ENCODE measurements at regions not wholly inside any gene's neighbourhood (a gene's known extent, or its start where the extent isn't known, plus 50 kb on each side); places are given as distances from the start of the nearest gene placed in this dataset.

- H3K9me3 Mint-ChIP-seq (ENCODE audit: low read depth), result no peaks in the 10 kb centered on the region
- H3K27me3 Mint-ChIP-seq (ENCODE audit: low read depth), result peaks cover 14% of the 10 kb centered on the region
- no peak overlapping the region for H3K27ac Mint-ChIP-seq (ENCODE audit: unreplicated experiment)
- DNase-seq (ENCODE audit: low spot score), result no peak
- no peak for TF ChIP-seq CTCF (IDR thresholded peaks at IDR 0.05)
- H3K4me1 Mint-ChIP-seq (ENCODE audit: low read depth), result no peaks in the 10 kb centered on the region
- no peaks in the 10 kb centered on the region for H3K36me3 Mint-ChIP-seq (ENCODE audit: low read depth)
- H3K4me3 Mint-ChIP-seq (ENCODE audit: unreplicated experiment), result no peak overlapping the region
Measured at GRCh38 chr5:167147879-167148278, 1143.6 kb upstream of the WWC1 start.

- no peaks in the 10 kb centered on the region for H3K4me1 Mint-ChIP-seq (ENCODE audit: low read depth)
- TF ChIP-seq CTCF (IDR thresholded peaks at IDR 0.05), result no peak
- no peaks in the 10 kb centered on the region for H3K9me3 Mint-ChIP-seq (ENCODE audit: low read depth)
- H3K27ac Mint-ChIP-seq (ENCODE audit: unreplicated experiment), result no peak overlapping the region
- H3K36me3 Mint-ChIP-seq (ENCODE audit: low read depth), result no peaks in the 10 kb centered on the region
- DNase-seq (ENCODE audit: low spot score), result no peak
- peaks cover 16% of the 10 kb centered on the region for H3K27me3 Mint-ChIP-seq (ENCODE audit: low read depth)
- no peak overlapping the region for H3K4me3 Mint-ChIP-seq (ENCODE audit: unreplicated experiment)
Measured at GRCh38 chr5:167150661-167151060, 1140.8 kb upstream of the WWC1 start.

- no peak for TF ChIP-seq CTCF (IDR thresholded peaks at IDR 0.05)
- no peaks in the 10 kb centered on the region for H3K36me3 Mint-ChIP-seq (ENCODE audit: low read depth)
Measured at GRCh38 chr5:167152561-167152960, 1138.9 kb upstream of the WWC1 start.

GRCh38 chr5:167155387-167156005, 1135.9 kb upstream of the WWC1 start:
- DNase-seq (ENCODE audit: low spot score), result no peak
- H3K9me3 Mint-ChIP-seq (ENCODE audit: low read depth), result no peaks in the 10 kb centered on the region
- H3K4me1 Mint-ChIP-seq (ENCODE audit: low read depth), result no peaks in the 10 kb centered on the region
- no peak for TF ChIP-seq CTCF (IDR thresholded peaks at IDR 0.05)
- peaks cover 31% of the 10 kb centered on the region for H3K27me3 Mint-ChIP-seq (ENCODE audit: low read depth)
- no peak overlapping the region for H3K27ac Mint-ChIP-seq (ENCODE audit: unreplicated experiment)
- no peaks in the 10 kb centered on the region for H3K36me3 Mint-ChIP-seq (ENCODE audit: low read depth)
- no peak overlapping the region for H3K4me3 Mint-ChIP-seq (ENCODE audit: unreplicated experiment)

More at GRCh38 chr5:167152561-167152960, 1138.9 kb upstream of the WWC1 start:
- Mint-ChIP-seq H3K4me1 (ENCODE audit: low read depth) (no peaks in the 10 kb centered on the region), H3K27me3 (ENCODE audit: low read depth) (peaks cover 24% of the 10 kb centered on the region), H3K9me3 (ENCODE audit: low read depth) (no peaks in the 10 kb centered on the region), H3K4me3 (ENCODE audit: unreplicated experiment) (no peak overlapping the region), H3K27ac (ENCODE audit: unreplicated experiment) (no peak overlapping the region)
- no peak for DNase-seq (ENCODE audit: low spot score)

GRCh38 chr5:167156446-167156845, 1135.0 kb upstream of the WWC1 start:
- DNase-seq (ENCODE audit: low spot score), result no peak
- no peak for TF ChIP-seq CTCF (IDR thresholded peaks at IDR 0.05)
- H3K9me3 Mint-ChIP-seq (ENCODE audit: low read depth), result no peaks in the 10 kb centered on the region
- H3K4me3 Mint-ChIP-seq (ENCODE audit: unreplicated experiment), result no peak overlapping the region
- peaks cover 30% of the 10 kb centered on the region for H3K27me3 Mint-ChIP-seq (ENCODE audit: low read depth)
- H3K36me3 Mint-ChIP-seq (ENCODE audit: low read depth), result no peaks in the 10 kb centered on the region
- no peaks in the 10 kb centered on the region for H3K4me1 Mint-ChIP-seq (ENCODE audit: low read depth)
- no peak overlapping the region for H3K27ac Mint-ChIP-seq (ENCODE audit: unreplicated experiment)
